H1 (cell line): ENCODE measurements at regions not wholly inside any gene's neighbourhood (a gene's known extent, or its start where the extent isn't known, plus 50 kb on each side); places are given as distances from the start of the nearest gene placed in this dataset.

Experiments used
- CTCF ChIA-PET: fragments of 300-600 bp; sonication (Branson Sonifier 250); formaldehyde crosslinking; loops from one replicate; lab custom pipeline; 2021; ENCODE audit not compliant: partially characterized antibody; lab: Charles Lee
- POLR2A ChIA-PET: fragments of 300-600 bp; sonication (Branson Sonifier 250); formaldehyde crosslinking; loops from one replicate; lab custom pipeline; 2021; ENCODE audit warnings: inconsistent platforms; ENCODE audit not compliant: partially characterized antibody; lab: Charles Lee
- DNase-seq, 2 experiments: peaks; one replicate each; pipeline versions ENCODE4 v3.0.0 to v3.0.0-alpha.2; 2010 to 2022; ENCODE audit warnings: low spot score in 2 of 2, low read depth in 1 of 2, mixed read lengths in 1 of 2
- FAIRE-seq: peaks from 2 replicates; lab custom pipeline; 2011; peaks lifted over from hg19 to GRCh38; lab: Jason Lieb, UNC
- H2AFZ ChIP-seq: 2 replicates; pipeline ENCODE4 v1.8.1; 2012; ENCODE audit warnings: low read length, inconsistent platforms
- H2AK5ac ChIP-seq: 2 replicates; pipeline ENCODE4 v1.6.1; 2013; ENCODE audit warnings: low read depth, low read length
- H2BK120ac ChIP-seq: replicated peaks from 2 replicates; pipeline ENCODE3; 2013; ENCODE audit warnings: low read depth, low read length, inconsistent platforms
- H2BK12ac ChIP-seq: 2 replicates; pipeline ENCODE4 v1.6.1; 2013; ENCODE audit warnings: low read depth, low read length
- H2BK15ac ChIP-seq: 2 replicates; pipeline ENCODE4 v1.6.1; 2013; ENCODE audit warnings: low read length
- H2BK20ac ChIP-seq: 2 replicates; pipeline ENCODE4 v1.6.1; 2013; ENCODE audit warnings: low read length
- H2BK5ac ChIP-seq: 2 replicates; pipeline ENCODE4 v1.6.1; 2013; ENCODE audit warnings: low read depth, low read length
- H3K14ac ChIP-seq: 2 replicates; pipeline ENCODE4 v1.6.1; 2013; ENCODE audit warnings: inconsistent platforms; ENCODE audit not compliant: insufficient read length
- H3K18ac ChIP-seq: 2 replicates; pipeline ENCODE4 v1.6.1; 2013; ENCODE audit warnings: low read length; ENCODE audit errors: extremely low read depth
- H3K23ac ChIP-seq: 2 replicates; pipeline ENCODE4 v1.6.1; 2013; ENCODE audit warnings: inconsistent platforms; ENCODE audit not compliant: insufficient read length
- H3K23me2 ChIP-seq: 2 replicates; pipeline ENCODE4 v1.6.1; 2013; ENCODE audit warnings: low read depth, low read length
- H3K27ac ChIP-seq: 2 replicates; pipeline ENCODE4 v1.6.1; 2011; ENCODE audit warnings: low read depth, low read length, inconsistent platforms
- H3K27me3 ChIP-seq, 4 experiments: replicated peaks in 1 of 4; 1 replicate in 1 of 4; 2 replicates in 3 of 4; pipeline versions ENCODE4 v1.6.1 to v1.8.1; 2011 to 2013; ENCODE audit warnings: low read length in 3 of 4, mild to moderate bottlenecking in 3 of 4, inconsistent platforms in 2 of 4, mixed read lengths in 2 of 4, moderate library complexity in 1 of 4; ENCODE audit not compliant: control insufficient read depth in 3 of 4, insufficient read depth in 3 of 4; ENCODE audit errors: extremely low read depth in 1 of 4
- H3K36me3 ChIP-seq, 4 experiments: 2 replicates each; pipeline versions ENCODE4 v1.6.1 to v1.8.1; 2011 to 2013; ENCODE audit warnings: mild to moderate bottlenecking in 4 of 4, low read length in 3 of 4, moderate library complexity in 2 of 4, control low read depth in 1 of 4, inconsistent platforms in 1 of 4; ENCODE audit not compliant: insufficient read depth in 4 of 4, control insufficient read depth in 2 of 4
- H3K4ac ChIP-seq: replicated peaks from 2 replicates; pipeline ENCODE3; 2013; ENCODE audit warnings: low read length, low read depth, mixed read lengths, inconsistent platforms; ENCODE audit not compliant: insufficient read length
- H3K4me1 ChIP-seq, 4 experiments: replicated peaks in 1 of 4; 1 replicate in 1 of 4; 2 replicates in 3 of 4; pipeline versions ENCODE4 v1.6.1 to v1.8.1; 2011 to 2013; ENCODE audit warnings: low read length in 3 of 4, inconsistent platforms in 2 of 4, mixed read lengths in 1 of 4; ENCODE audit not compliant: insufficient read depth in 4 of 4, control insufficient read depth in 3 of 4
- H3K4me2 ChIP-seq, 2 experiments: 2 replicates each; pipeline versions ENCODE4 v1.6.1 to v1.8.1; 2011 to 2013; ENCODE audit warnings: low read depth in 2 of 2, low read length in 2 of 2, control low read depth in 1 of 2, inconsistent platforms in 1 of 2, mild to moderate bottlenecking in 1 of 2; ENCODE audit not compliant: insufficient read depth in 1 of 2
- H3K4me3 ChIP-seq, 4 experiments: fragments of 200-600, 300-600 bp in 1 of 4; sonication (generic), shearing (Covaris generic), sonication (Bioruptor Twin) in 1 of 4; 2 replicates each; pipeline versions ENCODE4 v1.5.1 to v1.8.1; 2011 to 2016; ENCODE audit warnings: low read length in 4 of 4, low read depth in 3 of 4, control low read depth in 2 of 4, inconsistent platforms in 2 of 4, mild to moderate bottlenecking in 2 of 4, mixed read lengths in 1 of 4, moderate library complexity in 1 of 4; ENCODE audit not compliant: insufficient read depth in 2 of 4; ENCODE audit errors: extremely low read depth in 1 of 4
- H3K56ac ChIP-seq: replicated peaks from 2 replicates; pipeline ENCODE3; 2013; ENCODE audit warnings: low read depth, mild to moderate bottlenecking, mixed read lengths, low read length, inconsistent platforms; ENCODE audit not compliant: insufficient read length
- H3K79me1 ChIP-seq: 2 replicates; pipeline ENCODE4 v1.6.1; 2013; ENCODE audit warnings: low read depth, low read length, control low read depth
- H3K79me2 ChIP-seq, 2 experiments: 2 replicates each; pipeline versions ENCODE4 v1.6.1 to v1.8.1; 2012 to 2013; ENCODE audit warnings: low read length in 2 of 2, mild to moderate bottlenecking in 2 of 2, inconsistent platforms in 1 of 2; ENCODE audit not compliant: insufficient read depth in 2 of 2, control insufficient read depth in 1 of 2
- H3K9ac ChIP-seq, 4 experiments: replicated peaks in 1 of 4; 1 replicate in 1 of 4; 2 replicates in 3 of 4; pipeline versions ENCODE4 v1.6.1 to v1.8.1; 2011 to 2013; ENCODE audit warnings: low read depth in 3 of 4, low read length in 3 of 4, control low read depth in 2 of 4, mild to moderate bottlenecking in 2 of 4, moderate library complexity in 2 of 4, inconsistent platforms in 1 of 4; ENCODE audit errors: extremely low read depth in 1 of 4
- H3K9me3 ChIP-seq, 2 experiments: 2 replicates each; pipeline versions ENCODE4 v1.6.1 to v1.8.1; 2012 to 2013; ENCODE audit warnings: mild to moderate bottlenecking in 2 of 2, moderate library complexity in 2 of 2, control low read depth in 1 of 2, inconsistent platforms in 1 of 2, low read depth in 1 of 2, low read length in 1 of 2, mixed read lengths in 1 of 2; ENCODE audit not compliant: insufficient read depth in 2 of 2
- H4K20me1 ChIP-seq, 2 experiments: replicated peaks in 1 of 2; 2 replicates each; pipeline versions ENCODE3 to v1.8.1; 2011 to 2013; ENCODE audit warnings: inconsistent platforms in 2 of 2, low read length in 2 of 2, mild to moderate bottlenecking in 1 of 2; ENCODE audit not compliant: insufficient read depth in 2 of 2, control insufficient read depth in 1 of 2
- H4K5ac ChIP-seq: 2 replicates; pipeline ENCODE4 v1.6.1; 2013; ENCODE audit warnings: low read length, low read depth, mixed read lengths, inconsistent platforms; ENCODE audit not compliant: insufficient read length
- H4K8ac ChIP-seq: 2 replicates; pipeline ENCODE4 v1.8.0; 2013; ENCODE audit warnings: mild to moderate bottlenecking, moderate library complexity, low read length, inconsistent platforms; ENCODE audit not compliant: insufficient read depth; ENCODE audit errors: extremely low read depth
- H4K91ac ChIP-seq: replicated peaks from 2 replicates; pipeline ENCODE3; 2013; ENCODE audit warnings: low read length, mixed read lengths, inconsistent platforms; ENCODE audit not compliant: insufficient read length
- ATF3 ChIP-seq: IDR thresholded peaks from 2 replicates; pipeline ENCODE4 v1.6.1; 2011; ENCODE audit warnings: low read depth, mild to moderate bottlenecking, low read length; ENCODE audit not compliant: insufficient read depth
- BACH1 ChIP-seq: IDR thresholded peaks from 2 replicates; pipeline ENCODE4 v1.6.1; 2012; ENCODE audit warnings: low read length, improper control_type of control experiment
- BCL11A ChIP-seq, 2 experiments: IDR thresholded peaks; one replicate each; pipeline ENCODE4 v1.6.1; 2011; ENCODE audit warnings: low read depth in 2 of 2, low read length in 2 of 2, mild to moderate bottlenecking in 2 of 2
- GTF2F1 ChIP-seq: IDR thresholded peaks from 2 replicates; pipeline ENCODE4 v1.6.1; 2012; ENCODE audit warnings: low read depth, low read length, improper control_type of control experiment, borderline replicate concordance
- KDM1A ChIP-seq: fragments of 200-600, 300-600 bp; sonication (generic); IDR thresholded peaks from 2 replicates; pipeline ENCODE4 v1.7.1; 2016; ENCODE audit warnings: mild to moderate bottlenecking, low read length, borderline replicate concordance
- KDM4A ChIP-seq: IDR thresholded peaks from one replicate; pipeline ENCODE4 v1.7.1; 2012; ENCODE audit warnings: low read depth, mild to moderate bottlenecking, moderate library complexity, low read length, inconsistent platforms; ENCODE audit not compliant: severe bottlenecking
- POLR2AphosphoS5 ChIP-seq: IDR thresholded peaks from 2 replicates; pipeline ENCODE4 v1.6.1; 2011; ENCODE audit warnings: low read depth, low read length
- WGBS, 2 experiments: shearing (Covaris generic) in 1 of 2; methylation state at CpG; one replicate each; pipeline versions ENCODE4 v1.1.6 to v1.1.7; 2013 to 2015; ENCODE audit warnings: low lambda C conversion rate in 2 of 2, mixed read lengths in 2 of 2, inconsistent platforms in 1 of 2, low coverage in 1 of 2, missing lambda C conversion rate in 1 of 2; ENCODE audit not compliant: insufficient replicate concordance in 2 of 2, insufficient coverage in 1 of 2, insufficient read length in 1 of 2; ENCODE audit errors: extremely low coverage in 1 of 2, missing lambda C conversion rate in 1 of 2; 5-methylcytosine and 5-hydroxymethylcytosine counted together

DNA sequence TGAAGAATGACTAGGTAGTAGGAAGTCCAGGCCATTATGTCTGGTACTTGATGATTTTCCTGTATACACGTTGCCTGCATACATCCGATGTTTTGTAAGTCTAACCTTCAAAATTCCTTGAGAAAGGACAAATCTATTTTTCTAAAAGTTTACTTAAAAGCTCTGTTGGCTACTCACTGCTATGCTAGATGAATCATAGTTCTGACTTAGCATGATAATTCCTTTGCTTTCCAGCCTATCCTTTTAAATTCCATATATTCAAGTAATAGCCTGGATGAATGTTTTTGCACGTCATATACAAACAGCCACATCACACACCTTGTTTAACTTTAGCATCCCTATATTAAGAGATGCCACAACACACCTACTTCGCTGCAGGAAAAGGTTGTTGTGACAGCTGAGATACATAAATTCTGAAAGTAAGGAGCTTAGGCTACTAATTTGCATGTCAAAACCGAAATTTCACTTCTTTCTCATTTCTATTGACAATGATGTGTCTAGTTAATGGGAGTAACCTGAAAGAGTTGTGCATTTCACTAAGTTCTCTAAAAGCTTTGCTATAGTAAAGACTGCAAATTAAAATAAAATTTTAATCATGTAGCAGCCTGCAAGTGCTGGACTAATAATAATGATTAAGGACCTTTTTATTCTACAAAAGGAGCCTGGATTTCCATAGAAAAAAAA is 1116.4 kb downstream of the JRKL start:
- H4K91ac ChIP-seq, result no peak overlapping the region
- H3K4me2 ChIP-seq, result no peak overlapping the region
- H3K4ac ChIP-seq, result no peak overlapping the region
- H3K79me1 ChIP-seq, result no peaks in the 10 kb centered on the region
- H3K9ac ChIP-seq, result no peak overlapping the region
- H2BK5ac ChIP-seq, result no peak overlapping the region
- H4K8ac ChIP-seq, result no peak overlapping the region
- no peak overlapping the region for H2AFZ ChIP-seq
- H2BK12ac ChIP-seq, result no peak overlapping the region
- H2BK120ac ChIP-seq, result no peak overlapping the region
- no peak for DNase-seq
- H3K9me3 ChIP-seq, result no peaks in the 10 kb centered on the region
- no peak overlapping the region for H3K56ac ChIP-seq
- H3K79me2 ChIP-seq, result no peaks in the 10 kb centered on the region
- no peak overlapping the region for H4K5ac ChIP-seq
- no peak overlapping the region for H3K23ac ChIP-seq
- H3K27me3 ChIP-seq, result no peaks in the 10 kb centered on the region
- H3K27ac ChIP-seq, result no peak overlapping the region
- POLR2A ChIA-PET, result no interaction called here
- CTCF ChIA-PET, result interaction anchor here (1.6 kb wide), 1 partner anchor 10 kb away, joined by 8 read pairs; no protein-coding TSS in a partner anchor
- no peak for FAIRE-seq
- H3K36me3 ChIP-seq, result no peaks in the 10 kb centered on the region
- 0 out of 7 replicates have a peak, but pooled peaks cover 0 to 3% (median 0%) of the 10 kb centered on the region in 4 experiments for H3K4me1 ChIP-seq
- no peak overlapping the region for H3K14ac ChIP-seq
- TF ChIP-seq KDM4A (no peak), ATF3 (no peak), BACH1 (no peak), KDM1A (no peak), POLR2AphosphoS5 (no peak), GTF2F1 (no peak), BCL11A (IDR thresholded peaks at IDR 0.05; ENCODE audit: low read depth in 2 of 2, low read length in 2 of 2) (no peak)
- no peak overlapping the region for H3K18ac ChIP-seq
- no peak overlapping the region for H2AK5ac ChIP-seq
- WGBS, 2 experiments, result 69% methylated on average over 5 of the region's 5 CpGs; no CpG with 5 or more reads in 1 of the 2 experiments
- no peak overlapping the region for H2BK15ac ChIP-seq
- no peak overlapping the region for H2BK20ac ChIP-seq
- H3K23me2 ChIP-seq, result no peaks in the 10 kb centered on the region
- no peaks in the 10 kb centered on the region for H4K20me1 ChIP-seq
- H3K4me3 ChIP-seq, result no peak overlapping the region
